HCT116 (cell line): ENCODE measurements at regions not wholly inside any gene's neighbourhood (a gene's known extent, or its start where the extent isn't known, plus 50 kb on each side); places are given as distances from the start of the nearest gene placed in this dataset.

Source experiments
- ATAC-seq: fragments of 200-7000 bp; cut with Tn5 transposase; 2 replicates; pipeline ENCODE4 v1.9.1; 2020; ENCODE audit warnings: mild to moderate bottlenecking, moderate library complexity
- BruUV-seq: library from RNA; stranded (reverse); fragments of 400-500 nt; replicated peaks from 2 replicates; lab custom pipeline; 2021; lab: Mats Ljungman, UMichigan
- CTCF ChIA-PET: fragments of 300-600 bp; sonication (Branson Sonifier 250); formaldehyde crosslinking; loops from one replicate; lab custom pipeline; 2021; ENCODE audit warnings: antibody characterized with exemption; lab: Charles Lee
- POLR2A ChIA-PET: fragments of 300-600, 350-600 bp; sonication (Branson Sonifier 250); formaldehyde crosslinking; loops from one replicate; lab custom pipeline; 2021; ENCODE audit warnings: antibody characterized with exemption; lab: Charles Lee
- RAD21 ChIA-PET, 2 experiments: fragments of 300-600 bp; sonication (Branson Sonifier 250); formaldehyde crosslinking; loops; one replicate each; lab custom pipeline; 2023; ENCODE audit warnings: low total read pairs in 2 of 2; ENCODE audit not compliant: uncharacterized antibody in 2 of 2, unreplicated experiment in 2 of 2, low non-redundant PET in 1 of 2; lab: Charles Lee
- DNase-seq: peaks from one replicate; pipeline ENCODE4 v3.0.0-alpha.2; 2010; ENCODE audit warnings: low read depth, low spot score
- H2AFZ ChIP-seq: fragments of 200-600 bp; shearing (Covaris generic), sonication (generic); 2 replicates; pipeline ENCODE4 v1.6.1; 2017; ENCODE audit warnings: low read depth, mixed run types, mixed read lengths, antibody characterized with exemption, low read length; ENCODE audit not compliant: poor library complexity, severe bottlenecking
- H3K27ac ChIP-seq: 2 replicates; pipeline ENCODE4 v1.5.1; 2012; ENCODE audit warnings: low read depth, low read length
- H3K27me3 ChIP-seq: fragments of 200-600 bp; sonication (generic); 2 replicates; pipeline ENCODE4 v1.6.1; 2016; ENCODE audit warnings: mixed run types, low read length, mixed read lengths; ENCODE audit not compliant: insufficient read depth
- H3K36me3 ChIP-seq, 2 experiments: fragments of 200-500 bp in 1 of 2; fragments of 200-600 bp in 1 of 2; sonication (Bioruptor generic) in 1 of 2; sonication (generic) in 1 of 2; 2 replicates each; pipeline versions ENCODE4 v1.5.1 to v1.6.1; 2014 to 2016; ENCODE audit warnings: low read length in 2 of 2, inconsistent platforms in 1 of 2, mixed read lengths in 1 of 2, mixed run types in 1 of 2; ENCODE audit not compliant: insufficient read depth in 2 of 2, control insufficient read depth in 1 of 2
- H3K4me1 ChIP-seq, 2 experiments: fragments of 200-600 bp in 1 of 2; sonication (generic) in 1 of 2; 2 replicates each; pipeline versions ENCODE4 v1.5.1 to v1.6.1; 2012 to 2017; ENCODE audit warnings: low read length in 2 of 2, inconsistent platforms in 1 of 2, mild to moderate bottlenecking in 1 of 2, mixed read lengths in 1 of 2, mixed run types in 1 of 2, moderate library complexity in 1 of 2; ENCODE audit not compliant: insufficient read depth in 2 of 2, control insufficient read depth in 1 of 2
- H3K4me2 ChIP-seq: fragments of 200-600 bp; sonication (generic); 2 replicates; pipeline ENCODE4 v1.6.1; 2017; ENCODE audit warnings: mixed run types, low read length, mixed read lengths
- H3K4me3 ChIP-seq, 2 experiments: fragments of 200-600 bp in 1 of 2; sonication (generic) in 1 of 2; replicated peaks in 1 of 2; 2 replicates each; pipeline ENCODE4 v1.5.1; 2011 to 2016; ENCODE audit warnings: low read length in 2 of 2, control low read depth in 1 of 2, low read depth in 1 of 2, mild to moderate bottlenecking in 1 of 2, mixed read lengths in 1 of 2, mixed run types in 1 of 2
- H3K79me2 ChIP-seq: fragments of 200-600 bp; sonication (generic); 2 replicates; pipeline ENCODE4 v1.6.1; 2017; ENCODE audit warnings: mild to moderate bottlenecking, mixed run types, low read length, moderate library complexity, mixed read lengths; ENCODE audit not compliant: insufficient read depth
- H3K9ac ChIP-seq: fragments of 200-600 bp; sonication (generic); 2 replicates; pipeline ENCODE4 v1.6.1; 2016; ENCODE audit warnings: low read length, mixed read lengths
- H3K9me2 ChIP-seq: fragments of 200-600 bp; sonication (generic), shearing (Covaris generic); 2 replicates; pipeline ENCODE4 v1.6.1; 2017; ENCODE audit warnings: mixed run types, mild to moderate bottlenecking, moderate library complexity; ENCODE audit not compliant: insufficient read depth
- H3K9me3 ChIP-seq, 2 experiments: fragments of 200-500 bp in 1 of 2; fragments of 200-600 bp in 1 of 2; sonication (Bioruptor generic) in 1 of 2; sonication (generic) in 1 of 2; 2 replicates each; pipeline ENCODE4 v1.6.1; 2014 to 2017; ENCODE audit warnings: low read length in 2 of 2, mixed read lengths in 2 of 2, inconsistent platforms in 1 of 2, low read depth in 1 of 2, mild to moderate bottlenecking in 1 of 2, mixed run types in 1 of 2, moderate library complexity in 1 of 2; ENCODE audit not compliant: control insufficient read depth in 1 of 2, insufficient read depth in 1 of 2
- H4K20me1 ChIP-seq: fragments of 200-600 bp; sonication (generic), shearing (Covaris generic); 2 replicates; pipeline ENCODE4 v1.6.1; 2017; ENCODE audit warnings: mixed run types, mild to moderate bottlenecking, moderate library complexity; ENCODE audit not compliant: insufficient read depth
- ATF3 ChIP-seq: IDR thresholded peaks from 2 replicates; pipeline ENCODE4 v1.6.1; 2012
- CTCF ChIP-seq, 3 experiments: fragments of 200-600 bp in 1 of 3; sonication (generic) in 1 of 3; IDR thresholded peaks in 2 of 3; conservative IDR thresholded peaks in 1 of 3; 2 replicates each; pipeline ENCODE4 v1.5.1; 2012 to 2017; ENCODE audit warnings: low read depth in 2 of 3, low read length in 2 of 3, antibody characterized with exemption in 1 of 3, borderline replicate concordance in 1 of 3, control low read depth in 1 of 3, mild to moderate bottlenecking in 1 of 3, mixed read lengths in 1 of 3, mixed run types in 1 of 3, moderate library complexity in 1 of 3; ENCODE audit not compliant: insufficient read depth in 1 of 3
- EGR1 ChIP-seq: IDR thresholded peaks from 2 replicates; pipeline ENCODE4 v1.6.1; 2012; ENCODE audit warnings: low read depth
- ELF1 ChIP-seq: IDR thresholded peaks from 2 replicates; pipeline ENCODE4 v1.6.1; 2012; ENCODE audit warnings: low read depth, borderline replicate concordance
- POLR2A ChIP-seq: IDR thresholded peaks from 2 replicates; pipeline ENCODE4 v1.7.0; 2011; ENCODE audit warnings: borderline replicate concordance; ENCODE audit not compliant: insufficient read depth, insufficient read length; ENCODE audit errors: extremely low read depth
- POLR2AphosphoS5 ChIP-seq: IDR thresholded peaks from 2 replicates; pipeline ENCODE4 v1.6.1; 2011; ENCODE audit warnings: mild to moderate bottlenecking, low read depth, low read length, moderate library complexity
- REST ChIP-seq: IDR thresholded peaks from 2 replicates; pipeline ENCODE4 v1.6.1; 2012; ENCODE audit warnings: low read depth
- SP1 ChIP-seq: IDR thresholded peaks from 2 replicates; pipeline ENCODE4 v1.6.1; 2012; ENCODE audit warnings: low read depth
- TCF7L2 ChIP-seq: IDR thresholded peaks from 2 replicates; pipeline ENCODE4 v1.7.0; 2011; ENCODE audit warnings: borderline replicate concordance, inconsistent platforms; ENCODE audit not compliant: insufficient read depth, insufficient read length; ENCODE audit errors: extremely low read depth
- YY1 ChIP-seq: IDR thresholded peaks from 2 replicates; pipeline ENCODE4 v1.6.1; 2011; ENCODE audit warnings: low read length, low read depth, moderate library complexity, mild to moderate bottlenecking; ENCODE audit not compliant: insufficient replicate concordance; ENCODE audit errors: extremely low read depth
- intact Hi-C: fragments of 100-400 bp; cut with micrococcal nuclease; formaldehyde crosslinking; loops from 2 replicates; pipeline ENCODE4 v1.10.0; 2022

DNA sequence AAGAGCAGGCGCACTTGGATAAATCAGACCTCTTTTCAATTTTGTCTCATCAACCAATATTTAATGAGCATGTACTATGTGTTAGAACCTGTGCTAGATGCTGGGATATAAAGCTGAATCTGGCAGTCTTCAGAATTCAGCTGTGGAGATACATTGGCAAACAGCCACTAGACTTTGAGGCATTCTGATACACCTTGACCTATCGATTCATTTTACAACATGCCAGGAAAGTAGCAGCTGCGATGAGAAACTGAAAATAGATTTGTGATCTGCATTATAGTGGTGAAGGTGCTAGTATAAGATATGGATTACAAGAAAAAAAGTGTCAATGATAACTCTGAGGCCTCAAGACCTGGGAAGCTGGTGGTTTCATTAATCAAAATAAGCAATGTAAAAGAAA lies 1338.1 kb upstream of the TENM4 start:
- H3K36me3 ChIP-seq, result no peaks in the 10 kb centered on the region
- intact Hi-C loops, result no loop called here
- no peaks in the 10 kb centered on the region for H3K27me3 ChIP-seq
- peaks cover 7 to 17% of the 10 kb centered on the region in 2 experiments; a peak in 3 of 4 replicates for H3K9me3 ChIP-seq
- TF ChIP-seq ATF3 (no peak), ELF1 (no peak), CTCF (IDR thresholded peaks at IDR 0.05 in 2 of 3, conservative IDR thresholded peaks at IDR 0.05 in 1 of 3; ENCODE audit: borderline replicate concordance in 1 of 3, insufficient read depth in 1 of 3, low read depth in 2 of 3, low read length in 2 of 3) (no peak), SP1 (no peak)
- CTCF ChIA-PET, result no interaction called here
- H3K4me2 ChIP-seq, result no peak overlapping the region
- no peak for DNase-seq
- no peaks in the 10 kb centered on the region for H3K79me2 ChIP-seq
- H3K4me3 ChIP-seq, result no peak overlapping the region
- RAD21 ChIA-PET, result no interaction called here
- ATAC-seq, result no peak
- BruUV-seq, result no TSS peak
- POLR2A ChIA-PET, result no interaction called here
- no peaks in the 10 kb centered on the region for H4K20me1 ChIP-seq
- no peak overlapping the region for H3K27ac ChIP-seq
- no peak overlapping the region for H3K9ac ChIP-seq
- H2AFZ ChIP-seq, result no peak overlapping the region
- no peaks in the 10 kb centered on the region for H3K4me1 ChIP-seq
- no peaks in the 10 kb centered on the region for H3K9me2 ChIP-seq

GRCh38 chr11:80778432-80778831 lies 1337.6 kb upstream of the TENM4 start:
- CTCF ChIA-PET, result no interaction called here
- RAD21 ChIA-PET, result no interaction called here
- ATAC-seq (no peak), DNase-seq (no peak)
- TF ChIP-seq YY1 (no peak), TCF7L2 (no peak), POLR2AphosphoS5 (no peak), EGR1 (no peak), REST (no peak), POLR2A (no peak)
- no peak overlapping the region for H3K4me2 ChIP-seq
- no peak overlapping the region for H3K27ac ChIP-seq
- no peaks in the 10 kb centered on the region for H4K20me1 ChIP-seq
- intact Hi-C loops, result no loop called here
- no peaks in the 10 kb centered on the region for H3K36me3 ChIP-seq
- no peaks in the 10 kb centered on the region for H3K27me3 ChIP-seq
- H3K79me2 ChIP-seq, result no peaks in the 10 kb centered on the region
- POLR2A ChIA-PET, result no interaction called here
- no peak overlapping the region for H3K4me3 ChIP-seq
- H3K9me2 ChIP-seq, result no peaks in the 10 kb centered on the region
- BruUV-seq, result no TSS peak
- peaks cover 7 to 12% of the 10 kb centered on the region in 2 experiments; a peak in 3 of 4 replicates for H3K9me3 ChIP-seq
- no peaks in the 10 kb centered on the region for H3K4me1 ChIP-seq
- H2AFZ ChIP-seq, result no peak overlapping the region
- H3K9ac ChIP-seq, result no peak overlapping the region
